ENCODE measurements at regions not wholly inside any gene's neighbourhood (a gene's known extent, or its start where the extent isn't known, plus 50 kb on each side); places are given as distances from the start of the nearest gene placed in this dataset.

DNA sequence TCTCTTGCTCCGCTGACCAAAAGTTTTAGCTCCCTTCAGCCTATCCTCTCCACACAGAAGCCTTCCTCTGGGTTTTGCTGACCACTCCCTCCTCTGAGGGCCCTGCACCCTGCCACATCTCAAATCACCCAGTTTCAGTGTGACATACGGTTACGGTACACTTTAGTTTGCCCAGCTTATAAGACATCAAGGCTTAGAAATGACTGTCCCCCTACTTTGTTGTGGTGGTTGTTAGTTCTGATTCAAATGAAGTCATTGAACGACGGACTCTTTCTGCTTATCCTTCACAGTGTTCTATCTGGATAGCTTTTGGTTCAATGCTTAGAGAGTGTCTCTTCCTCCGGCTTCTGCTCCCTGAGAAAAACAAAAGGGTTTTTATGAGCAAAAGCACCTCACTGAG, 68.0 kb upstream of the NDUFB4 start:
- Histone ChIP-seq H3K9ac (ENCODE audit: low read length) (no peak overlapping the region), H2AFZ (ENCODE audit: low read depth, low read length, poor library complexity, severe bottlenecking) (no peak overlapping the region), H3K4me1 (ENCODE audit: control insufficient read depth in 1 of 2, insufficient read depth in 2 of 2, low read length in 2 of 2) (0 out of 4 replicates have a peak, but pooled peaks cover 0 to 3% of the 10 kb centered on the region in 2 experiments), H3K79me2 (ENCODE audit: insufficient read depth, low read length) (no peaks in the 10 kb centered on the region), H3K4me3 (replicated peaks in 1 of 2; ENCODE audit: low read depth in 1 of 2, low read length in 2 of 2) (no peak overlapping the region), H3K4me2 (ENCODE audit: low read length) (no peak overlapping the region), H3K27ac (ENCODE audit: low read depth, low read length) (no peak overlapping the region), H4K20me1 (ENCODE audit: insufficient read depth) (no peaks in the 10 kb centered on the region), H3K36me3 (ENCODE audit: control insufficient read depth in 1 of 2, insufficient read depth in 2 of 2, low read length in 2 of 2) (no peaks in the 10 kb centered on the region), H3K9me2 (ENCODE audit: insufficient read depth) (no peaks in the 10 kb centered on the region), H3K27me3 (ENCODE audit: insufficient read depth, low read length) (no peaks in the 10 kb centered on the region), H3K9me3 (ENCODE audit: control insufficient read depth in 1 of 2, insufficient read depth in 1 of 2, low read depth in 1 of 2, low read length in 2 of 2) (no peaks in the 10 kb centered on the region)
- ATAC-seq (no peak), DNase-seq (ENCODE audit: low read depth, low spot score) (no peak)
- ChIA-PET POLR2A (interaction anchor here (0.7 kb wide), 1 partner anchor 25 kb away, joined by 3 read pairs; no protein-coding TSS in a partner anchor), RAD21 (ENCODE audit: low non-redundant PET in 1 of 2, low total read pairs in 2 of 2, uncharacterized antibody in 2 of 2, unreplicated experiment in 2 of 2) (no interaction called here), CTCF (no interaction called here)
- intact Hi-C loops (cut with micrococcal nuclease): no loop called here
- BruUV-seq (replicated peaks): no TSS peak
- TF ChIP-seq TCF7L2 (IDR thresholded peaks at IDR 0.05; ENCODE audit: borderline replicate concordance, extremely low read depth, insufficient read depth, insufficient read length): no peak
- no peak for TF ChIP-seq CEBPB (IDR thresholded peaks at IDR 0.05; ENCODE audit: low read depth)
- TF ChIP-seq ZFX (IDR thresholded peaks at IDR 0.05): no peak
- no peak for TF ChIP-seq ELF1 (IDR thresholded peaks at IDR 0.05; ENCODE audit: borderline replicate concordance, low read depth)
- TF ChIP-seq ZNF274 (IDR thresholded peaks at IDR 0.05; ENCODE audit: low read depth, low read length): no peak
- TF ChIP-seq, protein P1, sequence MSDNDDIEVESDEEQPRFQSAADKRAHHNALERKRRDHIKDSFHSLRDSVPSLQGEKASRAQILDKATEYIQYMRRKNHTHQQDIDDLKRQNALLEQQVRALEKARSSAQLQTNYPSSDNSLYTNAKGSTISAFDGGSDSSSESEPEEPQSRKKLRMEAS (IDR thresholded peaks at IDR 0.05): no peak
- TF ChIP-seq SIN3A (IDR thresholded peaks at IDR 0.05; ENCODE audit: low read depth): no peak
- no peak for TF ChIP-seq YY1 (IDR thresholded peaks at IDR 0.05; ENCODE audit: extremely low read depth, insufficient replicate concordance, low read depth, low read length)
- TF ChIP-seq RAD21 (IDR thresholded peaks at IDR 0.05; ENCODE audit: low read depth): no peak
- no peak for TF ChIP-seq EZH2phosphoT487 (IDR thresholded peaks at IDR 0.05; ENCODE audit: borderline replicate concordance)
- no peak for TF ChIP-seq POLR2AphosphoS5 (IDR thresholded peaks at IDR 0.05; ENCODE audit: low read depth, low read length)
- no peak for TF ChIP-seq EZH2 (IDR thresholded peaks at IDR 0.05)
- TF ChIP-seq SRF (IDR thresholded peaks at IDR 0.05; ENCODE audit: low read depth): no peak
- TF ChIP-seq, protein P2, sequence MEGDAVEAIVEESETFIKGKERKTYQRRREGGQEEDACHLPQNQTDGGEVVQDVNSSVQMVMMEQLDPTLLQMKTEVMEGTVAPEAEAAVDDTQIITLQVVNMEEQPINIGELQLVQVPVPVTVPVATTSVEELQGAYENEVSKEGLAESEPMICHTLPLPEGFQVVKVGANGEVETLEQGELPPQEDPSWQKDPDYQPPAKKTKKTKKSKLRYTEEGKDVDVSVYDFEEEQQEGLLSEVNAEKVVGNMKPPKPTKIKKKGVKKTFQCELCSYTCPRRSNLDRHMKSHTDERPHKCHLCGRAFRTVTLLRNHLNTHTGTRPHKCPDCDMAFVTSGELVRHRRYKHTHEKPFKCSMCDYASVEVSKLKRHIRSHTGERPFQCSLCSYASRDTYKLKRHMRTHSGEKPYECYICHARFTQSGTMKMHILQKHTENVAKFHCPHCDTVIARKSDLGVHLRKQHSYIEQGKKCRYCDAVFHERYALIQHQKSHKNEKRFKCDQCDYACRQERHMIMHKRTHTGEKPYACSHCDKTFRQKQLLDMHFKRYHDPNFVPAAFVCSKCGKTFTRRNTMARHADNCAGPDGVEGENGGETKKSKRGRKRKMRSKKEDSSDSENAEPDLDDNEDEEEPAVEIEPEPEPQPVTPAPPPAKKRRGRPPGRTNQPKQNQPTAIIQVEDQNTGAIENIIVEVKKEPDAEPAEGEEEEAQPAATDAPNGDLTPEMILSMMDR (IDR thresholded peaks at IDR 0.05 in 2 of 3, conservative IDR thresholded peaks at IDR 0.05 in 1 of 3; ENCODE audit: borderline replicate concordance in 1 of 3, insufficient read depth in 1 of 3, low read depth in 2 of 3, low read length in 2 of 3): no peak
- TF ChIP-seq SP1 (IDR thresholded peaks at IDR 0.05; ENCODE audit: low read depth): no peak
- TF ChIP-seq, protein P3, sequence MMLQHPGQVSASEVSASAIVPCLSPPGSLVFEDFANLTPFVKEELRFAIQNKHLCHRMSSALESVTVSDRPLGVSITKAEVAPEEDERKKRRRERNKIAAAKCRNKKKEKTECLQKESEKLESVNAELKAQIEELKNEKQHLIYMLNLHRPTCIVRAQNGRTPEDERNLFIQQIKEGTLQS (IDR thresholded peaks at IDR 0.05): no peak

Data from HCT116 (cell line).